Endodermal cell (in vitro differentiated cells): ENCODE measurements at regions not wholly inside any gene's neighbourhood (a gene's known extent, or its start where the extent isn't known, plus 50 kb on each side); places are given as distances from the start of the nearest gene placed in this dataset.

Experiments
- DNase-seq: peaks from one replicate; pipeline ENCODE4 v3.0.0-alpha.2; 2017
- H3K27ac ChIP-seq: 2 replicates; pipeline ENCODE4 v1.5.1; 2013; ENCODE audit warnings: mild to moderate bottlenecking, low read depth, low read length, moderate library complexity
- H3K27me3 ChIP-seq: 2 replicates; pipeline ENCODE4 v1.6.1; 2013; ENCODE audit warnings: mild to moderate bottlenecking, low read length, moderate library complexity; ENCODE audit not compliant: insufficient read depth, control insufficient read depth, poor library complexity, severe bottlenecking
- H3K36me3 ChIP-seq: 2 replicates; pipeline ENCODE4 v1.7.0; 2013; ENCODE audit warnings: mild to moderate bottlenecking, low read length, moderate library complexity; ENCODE audit not compliant: control insufficient read depth, insufficient read depth
- H3K4me1 ChIP-seq: one replicate; pipeline ENCODE4 v1.7.0; 2013; ENCODE audit warnings: low read length; ENCODE audit not compliant: control insufficient read depth, insufficient read depth
- H3K4me3 ChIP-seq: 2 replicates; pipeline ENCODE4 v1.5.1; 2013; ENCODE audit warnings: mild to moderate bottlenecking, low read length, moderate library complexity
- H3K9ac ChIP-seq: 2 replicates; pipeline ENCODE4 v1.6.1; 2013; ENCODE audit warnings: mild to moderate bottlenecking, low read length, moderate library complexity; ENCODE audit not compliant: poor library complexity, severe bottlenecking; ENCODE audit errors: extremely low read depth
- H3K9me3 ChIP-seq: 2 replicates; pipeline ENCODE4 v1.6.1; 2013; ENCODE audit warnings: mild to moderate bottlenecking, low read length, moderate library complexity; ENCODE audit not compliant: control insufficient read depth
- H3K27ac Mint-ChIP-seq: 2 replicates; pipeline ENCODE4 v1.8.0; 2020; ENCODE audit warnings: mixed read lengths
- H3K27me3 Mint-ChIP-seq: 2 replicates; pipeline ENCODE4 v1.8.0; 2021; ENCODE audit warnings: mild to moderate bottlenecking, mixed read lengths; ENCODE audit not compliant: insufficient read depth
- H3K36me3 Mint-ChIP-seq: 2 replicates; pipeline ENCODE4 v1.8.0; 2020; ENCODE audit warnings: low read depth, mixed read lengths
- H3K4me1 Mint-ChIP-seq: 2 replicates; pipeline ENCODE4 v1.8.0; 2020; ENCODE audit warnings: mixed read lengths
- H3K4me3 Mint-ChIP-seq: 2 replicates; pipeline ENCODE4 v1.8.0; 2020; ENCODE audit warnings: mild to moderate bottlenecking, moderate library complexity, mixed read lengths
- H3K9me3 Mint-ChIP-seq: 2 replicates; pipeline ENCODE4 v1.8.0; 2020; ENCODE audit warnings: mild to moderate bottlenecking, mixed read lengths
- WGBS, 2 experiments: methylation state at CpG; one replicate each; pipeline versions ENCODE4 v1.1.5 to v1.1.7; 2013; ENCODE audit warnings: missing lambda C conversion rate in 2 of 2, mixed read lengths in 1 of 2; ENCODE audit not compliant: insufficient coverage in 1 of 2, insufficient read length in 1 of 2; 5-methylcytosine and 5-hydroxymethylcytosine counted together
- TF ChIP-seq, protein P1 (sequence below): fragments of 200-600 bp; sonication (generic); conservative IDR thresholded peaks from 2 replicates; pipeline ENCODE4 v1.5.0; 2021; ENCODE audit warnings: antibody characterized with exemption, mild to moderate bottlenecking

DNA sequence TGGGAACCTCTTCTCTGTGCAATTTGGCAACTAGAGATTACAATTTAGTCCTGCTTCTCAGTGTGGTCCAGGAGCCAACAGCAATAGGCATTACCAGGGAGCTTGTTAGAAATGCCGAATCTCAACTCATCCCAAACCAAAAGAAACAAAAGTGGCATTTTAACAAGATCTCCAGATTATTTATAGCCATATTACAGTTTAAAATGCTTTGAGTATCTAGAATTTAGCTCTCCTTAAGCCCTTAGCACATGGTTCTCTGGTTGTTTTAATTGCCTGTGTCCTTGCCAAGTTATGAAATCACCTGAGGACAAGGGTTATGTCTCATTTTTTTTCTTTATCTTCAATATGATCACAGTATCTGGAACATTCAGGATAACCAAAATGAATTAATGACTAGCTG, 51.6 kb upstream of the TAS2R1 start:
- Mint-ChIP-seq H3K36me3 (no peaks in the 10 kb centered on the region), H3K4me3 (no peak overlapping the region), H3K4me1 (no peaks in the 10 kb centered on the region), H3K27ac (no peak overlapping the region), H3K9me3 (peaks cover 14% of the 10 kb centered on the region), H3K27me3 (no peaks in the 10 kb centered on the region)
- peaks cover 9% of the 10 kb centered on the region for H3K9me3 ChIP-seq
- no peak for DNase-seq
- no peaks in the 10 kb centered on the region for H3K36me3 ChIP-seq
- H3K4me3 ChIP-seq = no peak overlapping the region
- no peak overlapping the region for H3K27ac ChIP-seq
- TF ChIP-seq, protein P1, sequence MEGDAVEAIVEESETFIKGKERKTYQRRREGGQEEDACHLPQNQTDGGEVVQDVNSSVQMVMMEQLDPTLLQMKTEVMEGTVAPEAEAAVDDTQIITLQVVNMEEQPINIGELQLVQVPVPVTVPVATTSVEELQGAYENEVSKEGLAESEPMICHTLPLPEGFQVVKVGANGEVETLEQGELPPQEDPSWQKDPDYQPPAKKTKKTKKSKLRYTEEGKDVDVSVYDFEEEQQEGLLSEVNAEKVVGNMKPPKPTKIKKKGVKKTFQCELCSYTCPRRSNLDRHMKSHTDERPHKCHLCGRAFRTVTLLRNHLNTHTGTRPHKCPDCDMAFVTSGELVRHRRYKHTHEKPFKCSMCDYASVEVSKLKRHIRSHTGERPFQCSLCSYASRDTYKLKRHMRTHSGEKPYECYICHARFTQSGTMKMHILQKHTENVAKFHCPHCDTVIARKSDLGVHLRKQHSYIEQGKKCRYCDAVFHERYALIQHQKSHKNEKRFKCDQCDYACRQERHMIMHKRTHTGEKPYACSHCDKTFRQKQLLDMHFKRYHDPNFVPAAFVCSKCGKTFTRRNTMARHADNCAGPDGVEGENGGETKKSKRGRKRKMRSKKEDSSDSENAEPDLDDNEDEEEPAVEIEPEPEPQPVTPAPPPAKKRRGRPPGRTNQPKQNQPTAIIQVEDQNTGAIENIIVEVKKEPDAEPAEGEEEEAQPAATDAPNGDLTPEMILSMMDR = no peak
- H3K4me1 ChIP-seq = no peaks in the 10 kb centered on the region
- 94% methylated on average over 1 of the region's 1 CpG; no CpG with 5 or more reads in 1 of the 2 experiments for WGBS, 2 experiments
- no peak overlapping the region for H3K9ac ChIP-seq
- no peaks in the 10 kb centered on the region for H3K27me3 ChIP-seq
